Transverse colon (tissue), 4 donors: ENCODE measurements at regions not wholly inside any gene's neighbourhood (a gene's known extent, or its start where the extent isn't known, plus 50 kb on each side); places are given as distances from the start of the nearest gene placed in this dataset.

Experiments
- DNase-seq: peaks from one replicate; pipeline ENCODE4 v3.0.0-alpha.2; 2019
- H3K27ac ChIP-seq, 4 donors: fragments of 200-600 bp; sonication (generic); 2 replicates each; pipeline ENCODE4 v1.5.1; 2016 to 2018; ENCODE audit warnings: inconsistent platforms in 4 of 4
- H3K27me3 ChIP-seq: fragments of 200-600 bp; sonication (generic); 2 replicates; pipeline ENCODE4 v1.5.1; 2017; ENCODE audit warnings: inconsistent platforms
- H3K36me3 ChIP-seq, 4 donors: fragments of 200-600 bp; sonication (generic); 2 replicates each; pipeline ENCODE4 v1.5.1; 2017 to 2019; ENCODE audit warnings: inconsistent platforms in 4 of 4
- H3K4me1 ChIP-seq, 4 donors: fragments of 200-600 bp; sonication (generic); 2 replicates each; pipeline ENCODE4 v1.5.1; 2017 to 2020; ENCODE audit warnings: inconsistent platforms in 4 of 4
- H3K4me3 ChIP-seq, 4 donors: fragments of 200-600 bp; sonication (generic); 1 replicate in 1 of 4; 2 replicates in 3 of 4; pipeline versions ENCODE4 v1.5.1 to v1.6.1; 2017 to 2019; ENCODE audit warnings: inconsistent platforms in 4 of 4
- H3K9me3 ChIP-seq, 2 donors: fragments of 200-600 bp; sonication (generic); 2 replicates each; pipeline ENCODE4 v1.5.1; 2017 to 2019; ENCODE audit warnings: inconsistent platforms in 2 of 2
- CTCF ChIP-seq, 5 experiments: fragments of 200-600 bp in 3 of 5; fragments of 450-650 bp in 2 of 5; sonication (generic) in 3 of 5; IDR thresholded peaks; 1 replicate in 2 of 5; 2 replicates in 3 of 5; pipeline ENCODE4 v1.5.1; 2016 to 2017; ENCODE audit warnings: antibody characterized with exemption in 5 of 5, inconsistent platforms in 3 of 5, mild to moderate bottlenecking in 2 of 5, moderate library complexity in 1 of 5
- EP300 ChIP-seq: sonication (generic); formaldehyde crosslinking; IDR thresholded peaks from one replicate; pipeline ENCODE4 v1.6.1; 2017; ENCODE audit warnings: antibody characterized with exemption, low read depth
- POLR2A ChIP-seq: fragments of 450-650 bp; IDR thresholded peaks from one replicate; pipeline ENCODE4 v1.6.1; 2016; ENCODE audit warnings: antibody characterized with exemption, mild to moderate bottlenecking, moderate library complexity
- POLR2AphosphoS5 ChIP-seq, 3 donors: sonication (generic); formaldehyde crosslinking; IDR thresholded peaks; one replicate each; pipeline ENCODE4 v1.6.1; 2016; ENCODE audit warnings: antibody characterized with exemption in 3 of 3
- WGBS, 2 donors: methylation state at CpG; one replicate each; pipeline ENCODE4 v1.1.5; 2018; ENCODE audit warnings: low coverage in 1 of 2; 5-methylcytosine and 5-hydroxymethylcytosine counted together
- in situ Hi-C, 4 donors: fragments of 200-750 bp; cut with MboI; loops; one replicate each; pipeline versions ENCODE4 v1.15.0 to v1.15.1; 2017; ENCODE audit warnings: low sequenced_read_pairs in 3 of 4, low pct_ligation_motif_present in 1 of 4, low pct_unique_long_range_greater_than_20kb in 1 of 4
- intact Hi-C: fragments of 100-400 bp; cut with DNase I; formaldehyde crosslinking; loops from one replicate; pipeline ENCODE4 v1.15.1; 2023; ENCODE audit warnings: low total_unique reads

GRCh38 chr14:62209287-62209899 lies 447.2 kb downstream of the SNAPC1 start:
- Histone ChIP-seq H3K27me3 (no peaks in the 10 kb centered on the region), H3K36me3 (no peaks in the 10 kb centered on the region), H3K4me3 (no peak overlapping the region), H3K4me1 (no peaks in the 10 kb centered on the region), H3K9me3 (no peaks in the 10 kb centered on the region), H3K27ac (no peak overlapping the region)
- intact Hi-C loops (no loop called here), in situ Hi-C loops (no loop called here)
- no peak for DNase-seq
- 72 to 90% methylated on average over 2 to 3 of the region's 3 CpGs for WGBS, 2 donors
- TF ChIP-seq POLR2A, result no peak
- no peak for TF ChIP-seq POLR2AphosphoS5 (IDR thresholded peaks at IDR 0.05)
- TF ChIP-seq CTCF (IDR thresholded peaks at IDR 0.05), result no peak
- TF ChIP-seq EP300, result no peak

GRCh38 chr14:62213516-62213915 lies 451.3 kb downstream of the SNAPC1 start:
- WGBS, 2 donors, result 49 to 53% methylated on average over 3 of the region's 3 CpGs
- Histone ChIP-seq H3K9me3 (no peaks in the 10 kb centered on the region), H3K36me3 (no peaks in the 10 kb centered on the region), H3K27ac (no peak overlapping the region), H3K27me3 (no peaks in the 10 kb centered on the region), H3K4me1 (no peaks in the 10 kb centered on the region), H3K4me3 (no peak overlapping the region)
- TF ChIP-seq POLR2AphosphoS5 (IDR thresholded peaks at IDR 0.05) (no peak), EP300 (no peak), POLR2A (no peak), CTCF (IDR thresholded peaks at IDR 0.05) (no peak)
- intact Hi-C loops, result no loop called here
- in situ Hi-C loops, result no loop called here
- DNase-seq, result no peak

- no peak for DNase-seq
- H3K9me3 ChIP-seq, result no peaks in the 10 kb centered on the region
- H3K27ac ChIP-seq, result no peak overlapping the region
- H3K27me3 ChIP-seq, result no peaks in the 10 kb centered on the region
- H3K4me3 ChIP-seq, result no peak overlapping the region
- H3K4me1 ChIP-seq, result no peaks in the 10 kb centered on the region
- TF ChIP-seq POLR2AphosphoS5 (IDR thresholded peaks at IDR 0.05), result no peak
- TF ChIP-seq EP300, result no peak
- no peak for TF ChIP-seq POLR2A
- TF ChIP-seq CTCF (IDR thresholded peaks at IDR 0.05), result no peak
- WGBS, 2 donors, result 87 to 92% methylated on average over 2 to 4 of the region's 4 CpGs
- in situ Hi-C loops (no loop called here), intact Hi-C loops (no loop called here)
- H3K36me3 ChIP-seq, result no peaks in the 10 kb centered on the region
These were observed 453.9 kb downstream of the SNAPC1 start for GRCh38 chr14:62216121-62216520.

- intact Hi-C loops (no loop called here), in situ Hi-C loops (no loop called here)
- no peak overlapping the region for H3K27ac ChIP-seq
- H3K9me3 ChIP-seq, result peaks cover 0 to 4% of the 10 kb centered on the region in 2 donors
- whole genome bisulfite sequencing, 2 donors, result 72 to 79% methylated on average over 2 to 3 of the region's 3 CpGs
- no peak for TF ChIP-seq POLR2A
- TF ChIP-seq POLR2AphosphoS5 (IDR thresholded peaks at IDR 0.05), result no peak
- no peak for TF ChIP-seq CTCF (IDR thresholded peaks at IDR 0.05)
- no peak for TF ChIP-seq EP300
- H3K4me1 ChIP-seq, result no peaks in the 10 kb centered on the region
- no peaks in the 10 kb centered on the region for H3K36me3 ChIP-seq
- no peak overlapping the region for H3K4me3 ChIP-seq
- no peak for DNase-seq
- no peaks in the 10 kb centered on the region for H3K27me3 ChIP-seq
These were observed 472.6 kb downstream of the SNAPC1 start for GRCh38 chr14:62234849-62235248.
